HCT116 (cell line): ENCODE measurements at regions not wholly inside any gene's neighbourhood (a gene's known extent, or its start where the extent isn't known, plus 50 kb on each side); places are given as distances from the start of the nearest gene placed in this dataset.

Experiments used
- REST ChIP-seq: IDR thresholded peaks from 2 replicates; pipeline ENCODE4 v1.6.1; 2012; ENCODE audit warnings: low read depth
- SRF ChIP-seq: IDR thresholded peaks from 2 replicates; pipeline ENCODE4 v1.6.1; 2012; ENCODE audit warnings: low read depth
- TCF7L2 ChIP-seq: IDR thresholded peaks from 2 replicates; pipeline ENCODE4 v1.7.0; 2011; ENCODE audit warnings: borderline replicate concordance, inconsistent platforms; ENCODE audit not compliant: insufficient read depth, insufficient read length; ENCODE audit errors: extremely low read depth
- TF ChIP-seq, protein P1 (sequence below), 3 experiments: fragments of 200-600 bp in 1 of 3; sonication (generic) in 1 of 3; IDR thresholded peaks in 2 of 3; conservative IDR thresholded peaks in 1 of 3; 2 replicates each; pipeline ENCODE4 v1.5.1; 2012 to 2017; ENCODE audit warnings: low read depth in 2 of 3, low read length in 2 of 3, antibody characterized with exemption in 1 of 3, borderline replicate concordance in 1 of 3, control low read depth in 1 of 3, mild to moderate bottlenecking in 1 of 3, mixed read lengths in 1 of 3, mixed run types in 1 of 3, moderate library complexity in 1 of 3; ENCODE audit not compliant: insufficient read depth in 1 of 3

DNA sequence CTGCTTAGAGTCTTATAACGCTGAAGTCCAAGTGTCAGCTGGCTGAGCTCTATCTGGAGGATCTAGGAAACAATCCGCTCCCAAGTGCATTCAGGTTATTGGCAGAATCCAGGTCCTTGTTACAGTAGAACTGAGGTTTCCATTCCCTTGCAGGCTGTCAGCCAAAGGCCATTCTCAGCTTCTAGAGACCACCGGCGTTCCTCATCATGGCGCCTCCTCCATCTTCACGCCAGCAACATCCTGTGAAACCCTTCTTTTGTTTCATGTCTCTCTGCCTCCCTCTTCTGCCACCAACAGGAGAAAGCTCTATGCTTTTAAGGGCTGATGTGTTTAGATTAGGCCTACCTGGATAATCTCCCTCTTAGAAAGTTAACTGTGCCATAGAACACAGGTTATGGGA is 133.0 kb upstream of the RASSF8 start:
- TF ChIP-seq, protein P1, sequence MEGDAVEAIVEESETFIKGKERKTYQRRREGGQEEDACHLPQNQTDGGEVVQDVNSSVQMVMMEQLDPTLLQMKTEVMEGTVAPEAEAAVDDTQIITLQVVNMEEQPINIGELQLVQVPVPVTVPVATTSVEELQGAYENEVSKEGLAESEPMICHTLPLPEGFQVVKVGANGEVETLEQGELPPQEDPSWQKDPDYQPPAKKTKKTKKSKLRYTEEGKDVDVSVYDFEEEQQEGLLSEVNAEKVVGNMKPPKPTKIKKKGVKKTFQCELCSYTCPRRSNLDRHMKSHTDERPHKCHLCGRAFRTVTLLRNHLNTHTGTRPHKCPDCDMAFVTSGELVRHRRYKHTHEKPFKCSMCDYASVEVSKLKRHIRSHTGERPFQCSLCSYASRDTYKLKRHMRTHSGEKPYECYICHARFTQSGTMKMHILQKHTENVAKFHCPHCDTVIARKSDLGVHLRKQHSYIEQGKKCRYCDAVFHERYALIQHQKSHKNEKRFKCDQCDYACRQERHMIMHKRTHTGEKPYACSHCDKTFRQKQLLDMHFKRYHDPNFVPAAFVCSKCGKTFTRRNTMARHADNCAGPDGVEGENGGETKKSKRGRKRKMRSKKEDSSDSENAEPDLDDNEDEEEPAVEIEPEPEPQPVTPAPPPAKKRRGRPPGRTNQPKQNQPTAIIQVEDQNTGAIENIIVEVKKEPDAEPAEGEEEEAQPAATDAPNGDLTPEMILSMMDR (IDR thresholded peaks at IDR 0.05 in 2 of 3, conservative IDR thresholded peaks at IDR 0.05 in 1 of 3; ENCODE audit: borderline replicate concordance in 1 of 3, insufficient read depth in 1 of 3, low read depth in 2 of 3, low read length in 2 of 3): 0 out of 6 replicates have a peak, but pooled peaks of 1 of the 3 experiments have one; percentile 5
- TF ChIP-seq TCF7L2: no peak
- TF ChIP-seq SRF: no peak
- no peak for TF ChIP-seq REST
